Aorta (tissue), 5 donors: ENCODE measurements at regions not wholly inside any gene's neighbourhood (a gene's known extent, or its start where the extent isn't known, plus 50 kb on each side); places are given as distances from the start of the nearest gene placed in this dataset.

Experiments
- ATAC-seq: fragments of 200-7000 bp; cut with Tn5 transposase; one replicate; pipeline ENCODE4 v1.9.1; 2022; ENCODE audit warnings: moderate library complexity; ENCODE audit not compliant: low FRiP score
- DNase-seq, 2 donors: peaks; one replicate each; pipeline ENCODE4 v3.0.0-alpha.2; 2020
- H3K27ac ChIP-seq, 2 donors: one replicate each; pipeline ENCODE4 v1.5.1; 2013; ENCODE audit warnings: low read length in 2 of 2, mild to moderate bottlenecking in 2 of 2, moderate library complexity in 2 of 2, control low read depth in 1 of 2, inconsistent platforms in 1 of 2, low read depth in 1 of 2
- H3K27me3 ChIP-seq, 2 donors: one replicate each; pipeline ENCODE4 v1.6.1; 2013; ENCODE audit warnings: control low read depth in 1 of 2, low read length in 1 of 2, mild to moderate bottlenecking in 1 of 2, moderate library complexity in 1 of 2; ENCODE audit not compliant: insufficient read depth in 2 of 2, control insufficient read depth in 1 of 2
- H3K36me3 ChIP-seq, 2 donors: one replicate each; pipeline ENCODE4 v1.6.1; 2013; ENCODE audit warnings: control low read depth in 1 of 2, low read length in 1 of 2, mild to moderate bottlenecking in 1 of 2; ENCODE audit not compliant: insufficient read depth in 2 of 2, control insufficient read depth in 1 of 2
- H3K4me1 ChIP-seq, 2 donors: one replicate each; pipeline ENCODE4 v1.6.1; 2013; ENCODE audit warnings: low read length in 2 of 2, control low read depth in 1 of 2, mild to moderate bottlenecking in 1 of 2, moderate library complexity in 1 of 2; ENCODE audit not compliant: insufficient read depth in 2 of 2, control insufficient read depth in 1 of 2
- H3K4me3 ChIP-seq, 2 donors: one replicate each; pipeline ENCODE4 v1.5.1; 2013; ENCODE audit warnings: low read length in 2 of 2, control low read depth in 1 of 2, mild to moderate bottlenecking in 1 of 2
- H3K9me3 ChIP-seq: one replicate; pipeline ENCODE4 v1.6.1; 2013; ENCODE audit warnings: mild to moderate bottlenecking, low read length; ENCODE audit not compliant: control insufficient read depth
- WGBS, 2 donors: extraction: QIAGEN DNeasy Blood & Tissue Kit; methylation state at CpG; one replicate each; pipeline ENCODE4 v1.1.7; 2013; 5-methylcytosine and 5-hydroxymethylcytosine counted together
- intact Hi-C, 2 donors: fragments of 100-400 bp; cut with DNase I; formaldehyde crosslinking; loops; one replicate each; pipeline versions ENCODE4 v1.14.2 to v1.15.0; 2022
- donor health status: healthy with polysubstance abuse.
- donor health status: Bipolar disorder and iron deficiency.
- donor health status: DM: no; HTN: no; CAD: no.
- donor health status: DM: no; HTN: no; CAD: no.
- donor health status: DM: yes; HTN: yes; CAD: no.

DNA sequence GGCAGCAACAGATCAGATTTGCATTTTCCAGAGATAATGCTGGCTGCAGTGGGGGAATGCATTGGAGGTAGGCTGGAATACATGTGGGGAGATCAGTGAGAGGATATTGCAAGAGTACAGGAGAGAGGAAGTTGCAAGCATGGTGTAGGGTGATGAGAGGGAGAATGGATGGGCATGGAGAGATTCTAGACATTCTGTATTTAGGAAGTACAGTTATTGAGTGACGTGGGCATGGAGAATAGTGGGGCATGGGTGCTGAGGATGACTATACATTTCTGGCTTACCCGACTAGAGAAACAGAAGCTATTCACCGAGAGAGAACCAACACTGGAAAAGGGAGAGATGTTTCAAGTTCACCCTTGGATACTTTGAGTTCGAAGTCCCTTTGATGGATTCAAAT is 116.9 kb upstream of the SVIL start:
- 93% methylated on average over 4 of the region's 4 CpGs for WGBS, 2 donors
- Histone ChIP-seq H3K4me3 (no peak overlapping the region), H3K27me3 (no peaks in the 10 kb centered on the region), H3K27ac (no peak overlapping the region), H3K4me1 (peaks cover 1 to 7% of the 10 kb centered on the region in 2 donors), H3K9me3 (no peaks in the 10 kb centered on the region), H3K36me3 (no peaks in the 10 kb centered on the region)
- ATAC-seq (no peak), DNase-seq (no peak)
- intact Hi-C loops: no loop called here

DNA sequence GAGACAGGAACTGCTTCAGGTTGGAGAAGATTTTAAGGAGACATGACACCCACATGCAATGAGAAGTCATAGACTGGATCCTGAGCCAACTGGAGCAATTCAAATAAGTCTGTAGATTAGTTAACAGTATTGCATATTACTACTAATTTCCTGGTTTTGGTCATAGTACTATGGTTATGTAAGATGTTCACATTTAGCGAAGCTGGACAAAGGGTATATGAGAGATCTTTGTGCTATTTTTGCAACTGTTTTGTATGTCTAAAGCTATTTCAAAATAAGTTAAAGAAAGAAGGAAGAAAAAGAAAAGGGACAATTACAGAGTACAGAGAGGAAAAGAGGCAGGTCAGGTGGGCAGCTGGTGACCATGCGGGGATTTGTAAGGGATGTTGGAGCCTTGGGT is 116.5 kb upstream of the SVIL start:
- 59 to 64% methylated on average over 2 of the region's 2 CpGs for WGBS, 2 donors
- Histone ChIP-seq H3K27ac (no peak overlapping the region), H3K36me3 (no peaks in the 10 kb centered on the region), H3K9me3 (no peaks in the 10 kb centered on the region), H3K27me3 (no peaks in the 10 kb centered on the region), H3K4me3 (no peak overlapping the region), H3K4me1 (peaks cover 4 to 7% of the 10 kb centered on the region in 2 donors)
- intact Hi-C loops: no loop called here
- DNase-seq (no peak), ATAC-seq (no peak)

GRCh38 chr10:29749150-29749549 is 114.4 kb upstream of the SVIL start:
- ATAC-seq (no peak), DNase-seq (no peak)
- Histone ChIP-seq H3K4me1 (peaks cover 6 to 7% of the 10 kb centered on the region in 2 donors), H3K9me3 (no peaks in the 10 kb centered on the region), H3K27me3 (no peaks in the 10 kb centered on the region), H3K27ac (no peak overlapping the region), H3K4me3 (no peak overlapping the region), H3K36me3 (no peaks in the 10 kb centered on the region)
- 92 to 95% methylated on average over 3 of the region's 3 CpGs for WGBS, 2 donors
- intact Hi-C loops: loop anchor here in 1 of 2 donors (10.0 kb wide), 1 partner anchor 886 kb away; no protein-coding TSS in a partner anchor

GRCh38 chr10:29748109-29748650 is 113.4 kb upstream of the SVIL start:
- peaks cover 6 to 7% of the 10 kb centered on the region in 2 donors for H3K4me1 ChIP-seq
- no peak for DNase-seq
- H3K4me3 ChIP-seq: no peak overlapping the region
- H3K27me3 ChIP-seq: no peaks in the 10 kb centered on the region
- WGBS, 2 donors: 66 to 78% methylated on average over 3 of the region's 3 CpGs
- H3K36me3 ChIP-seq: no peaks in the 10 kb centered on the region
- H3K9me3 ChIP-seq: no peaks in the 10 kb centered on the region
- intact Hi-C loops: loop anchor here in 1 of 2 donors (10.0 kb wide), 1 partner anchor 887 kb away; no protein-coding TSS in a partner anchor
- H3K27ac ChIP-seq: no peak overlapping the region
- ATAC-seq: no peak

DNA sequence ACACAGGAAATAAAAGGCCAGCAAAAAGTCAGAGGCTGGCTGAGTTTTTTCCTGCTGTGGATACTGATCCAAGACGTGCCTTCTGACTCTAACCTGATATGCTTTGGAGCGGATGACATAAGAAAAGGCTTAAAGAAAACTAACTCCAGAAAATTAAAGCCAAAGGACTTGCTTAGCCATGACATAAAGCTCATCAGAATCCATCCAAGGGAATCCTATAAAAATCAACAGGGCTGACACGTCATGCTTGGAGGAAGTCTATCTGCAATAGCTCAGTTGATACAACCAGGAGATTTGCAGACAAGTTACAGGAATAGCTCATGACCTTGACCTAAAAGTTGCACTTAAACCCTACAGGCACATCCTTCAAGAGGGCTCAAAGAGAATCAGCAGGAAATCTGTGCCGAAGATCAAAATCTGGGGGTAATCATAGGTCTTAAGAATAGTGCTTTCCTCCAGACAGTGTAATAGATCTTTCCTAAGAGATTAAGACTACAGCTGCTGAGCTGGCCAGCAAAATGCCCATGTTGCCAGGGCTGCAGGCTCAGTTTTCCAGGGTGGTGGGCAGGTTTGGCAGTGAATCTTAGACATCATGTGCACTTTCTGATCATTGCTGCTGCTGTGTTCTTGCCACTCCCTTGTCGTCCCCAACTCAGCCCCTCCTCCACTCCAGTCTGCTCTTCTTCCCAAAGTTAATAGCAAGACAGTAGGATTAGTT is 111.5 kb upstream of the SVIL start:
- no peak for DNase-seq
- Histone ChIP-seq H3K4me1 (peaks cover 3 to 6% of the 10 kb centered on the region in 2 donors), H3K27me3 (no peaks in the 10 kb centered on the region), H3K36me3 (no peaks in the 10 kb centered on the region), H3K27ac (peak overlapping the region in 1 of 2 donors; percentile 64), H3K4me3 (no peak overlapping the region), H3K9me3 (no peaks in the 10 kb centered on the region)
- intact Hi-C loops: loop anchor here in 1 of 2 donors (10.0 kb wide), 1 partner anchor 889 kb away; no protein-coding TSS in a partner anchor
- peak; percentile 64 for ATAC-seq
- WGBS, 2 donors: 2 to 7% methylated on average over 5 of the region's 5 CpGs

DNA sequence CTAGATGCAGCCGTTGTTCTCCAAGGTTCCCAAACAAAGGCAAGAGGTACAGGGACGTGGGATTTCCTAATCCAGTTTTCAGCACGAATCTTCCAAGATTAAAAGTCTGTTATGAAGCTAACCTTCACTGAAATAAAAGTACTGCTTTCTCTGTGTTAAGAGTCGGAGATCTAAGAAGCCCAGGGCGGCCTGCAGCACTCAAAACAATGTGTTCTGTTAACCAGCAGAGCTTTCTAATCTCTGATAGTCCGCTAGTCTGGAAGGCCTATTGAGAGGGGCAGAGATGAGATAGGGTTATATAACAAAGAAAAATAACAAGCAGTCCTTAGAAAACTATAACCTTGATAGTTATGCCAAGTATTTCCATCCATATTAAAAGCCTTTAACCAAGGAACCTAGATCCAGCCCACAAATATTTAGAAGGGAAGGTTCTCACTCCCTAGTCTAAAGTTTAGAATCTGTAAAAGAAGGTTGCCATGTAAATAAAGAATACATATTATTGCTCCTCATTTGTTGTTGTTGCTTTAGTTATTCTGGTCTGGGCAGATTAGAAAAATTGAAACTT is 106.3 kb upstream of the SVIL start:
- H3K4me1 ChIP-seq: no peaks in the 10 kb centered on the region
- peak overlapping the region; percentile 30 to 99 for H3K27ac ChIP-seq
- H3K4me3 ChIP-seq: no peak overlapping the region
- intact Hi-C loops: loop anchor here (2.0 to 10.0 kb wide), 3 partner anchors 41 to 894 kb away; no protein-coding TSS in a partner anchor
- DNase-seq (no peak), ATAC-seq (no peak)
- no peaks in the 10 kb centered on the region for H3K9me3 ChIP-seq
- H3K27me3 ChIP-seq: no peaks in the 10 kb centered on the region
- 2 to 6% methylated on average over 6 of the region's 6 CpGs for WGBS, 2 donors
- H3K36me3 ChIP-seq: no peaks in the 10 kb centered on the region

- Histone ChIP-seq H3K36me3 (no peaks in the 10 kb centered on the region), H3K27ac (peak overlapping the region in 1 of 2 donors; percentile 45), H3K9me3 (no peaks in the 10 kb centered on the region), H3K27me3 (no peaks in the 10 kb centered on the region), H3K4me3 (no peak overlapping the region), H3K4me1 (no peaks in the 10 kb centered on the region)
- ATAC-seq: no peak
- WGBS, 2 donors: 97 to 98% methylated on average over 9 to 11 of the region's 11 CpGs
- intact Hi-C loops: loop anchor here (5.0 to 10.0 kb wide), 6 partner anchors 44 to 264 kb away; partner anchors contain the start of gene SVIL (in 1 of the 2)
- no peak for DNase-seq
Observed at GRCh38 chr10:29738341-29738740, 103.6 kb upstream of the SVIL start.

DNA sequence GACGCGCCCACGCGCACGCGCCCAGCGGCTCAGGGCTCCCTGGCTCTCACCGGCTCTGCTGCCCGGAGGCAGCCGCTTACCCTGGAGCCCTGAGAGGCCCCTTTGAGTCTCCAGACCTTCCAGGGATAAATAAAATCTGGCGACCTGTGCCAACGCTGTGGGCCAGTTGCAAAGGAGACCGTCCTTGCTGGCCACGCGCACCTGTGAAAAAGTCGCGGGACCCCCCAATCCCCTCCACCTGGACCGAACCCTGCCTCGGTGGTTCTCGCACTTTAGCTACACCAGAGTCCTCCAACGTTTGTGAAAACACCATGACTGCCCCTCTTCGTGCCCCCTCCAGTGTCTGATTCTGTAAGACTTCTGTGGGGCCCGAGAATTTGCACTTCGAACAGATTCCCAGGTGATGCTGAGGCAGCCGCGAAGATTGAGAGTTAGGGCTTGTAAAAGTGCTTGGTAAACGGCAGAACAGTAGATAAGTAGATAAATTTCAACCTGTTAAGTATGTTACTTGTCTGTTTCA is 102.4 kb upstream of the SVIL start:
- no peak for ATAC-seq
- Histone ChIP-seq H3K4me1 (peaks cover 0 to 4% of the 10 kb centered on the region in 2 donors), H3K27me3 (no peaks in the 10 kb centered on the region), H3K4me3 (peak overlapping the region; percentile 7 to 76), H3K9me3 (no peaks in the 10 kb centered on the region), H3K27ac (peak overlapping the region; percentile 33 to 72), H3K36me3 (no peaks in the 10 kb centered on the region)
- WGBS, 2 donors: 15 to 17% methylated on average over 27 of the region's 27 CpGs
- DNase-seq: no peak
- intact Hi-C loops: loop anchor here (5.0 to 10.0 kb wide), 6 partner anchors 45 to 265 kb away; partner anchors contain the start of gene SVIL (in 1 of the 2)
